ENCODE measurements at regions not wholly inside any gene's neighbourhood (a gene's known extent, or its start where the extent isn't known, plus 50 kb on each side); places are given as distances from the start of the nearest gene placed in this dataset.

- H3K4me1 Mint-ChIP-seq (ENCODE audit: low read depth, unreplicated experiment): no peaks in the 10 kb centered on the region
- no peaks in the 10 kb centered on the region for H3K27me3 Mint-ChIP-seq (ENCODE audit: unreplicated experiment)
- H3K36me3 Mint-ChIP-seq (ENCODE audit: insufficient read depth, unreplicated experiment): no peaks in the 10 kb centered on the region
- no peak overlapping the region for H3K4me3 Mint-ChIP-seq (ENCODE audit: low read depth, unreplicated experiment)
- no peak for DNase-seq
- TF ChIP-seq CTCF (IDR thresholded peaks at IDR 0.05; ENCODE audit: unreplicated experiment): no peak
- intact Hi-C loops (cut with micrococcal nuclease; ENCODE audit: unreplicated experiment): no loop called here
- CTCF ChIA-PET: no interaction called here
- H3K9me3 Mint-ChIP-seq (ENCODE audit: low read depth, unreplicated experiment): no peaks in the 10 kb centered on the region
- no TSS peak for BruUV-seq (replicated peaks)
- no peak overlapping the region for H3K27ac Mint-ChIP-seq (ENCODE audit: unreplicated experiment)
Observed at GRCh38 chr6:120137492-120137891, 787.9 kb upstream of the MAN1A1 start.

GRCh38 chr6:120129228-120129627 lies 779.7 kb upstream of the MAN1A1 start:
- intact Hi-C loops (cut with micrococcal nuclease; ENCODE audit: unreplicated experiment): no loop called here
- no peaks in the 10 kb centered on the region for H3K27me3 Mint-ChIP-seq (ENCODE audit: unreplicated experiment)
- TF ChIP-seq CTCF (IDR thresholded peaks at IDR 0.05; ENCODE audit: unreplicated experiment): no peak
- no peak for DNase-seq
- CTCF ChIA-PET: no interaction called here
- no peak overlapping the region for H3K4me3 Mint-ChIP-seq (ENCODE audit: low read depth, unreplicated experiment)
- peaks cover 10% of the 10 kb centered on the region for H3K9me3 Mint-ChIP-seq (ENCODE audit: low read depth, unreplicated experiment)
- no peak overlapping the region for H3K27ac Mint-ChIP-seq (ENCODE audit: unreplicated experiment)
- no peaks in the 10 kb centered on the region for H3K4me1 Mint-ChIP-seq (ENCODE audit: low read depth, unreplicated experiment)
- H3K36me3 Mint-ChIP-seq (ENCODE audit: insufficient read depth, unreplicated experiment): no peaks in the 10 kb centered on the region
- BruUV-seq (replicated peaks): no TSS peak

GRCh38 chr6:120122401-120122800 lies 772.8 kb upstream of the MAN1A1 start:
- Mint-ChIP-seq H3K27ac (ENCODE audit: unreplicated experiment) (no peak overlapping the region), H3K4me3 (ENCODE audit: low read depth, unreplicated experiment) (no peak overlapping the region), H3K27me3 (ENCODE audit: unreplicated experiment) (no peaks in the 10 kb centered on the region), H3K36me3 (ENCODE audit: insufficient read depth, unreplicated experiment) (no peaks in the 10 kb centered on the region), H3K4me1 (ENCODE audit: low read depth, unreplicated experiment) (no peaks in the 10 kb centered on the region), H3K9me3 (ENCODE audit: low read depth, unreplicated experiment) (peaks cover 12% of the 10 kb centered on the region)
- no peak for DNase-seq
- TF ChIP-seq CTCF (IDR thresholded peaks at IDR 0.05; ENCODE audit: unreplicated experiment): no peak
- CTCF ChIA-PET: no interaction called here
- no TSS peak for BruUV-seq (replicated peaks)
- intact Hi-C loops (cut with micrococcal nuclease; ENCODE audit: unreplicated experiment): no loop called here

GRCh38 chr6:120116343-120116742 lies 766.8 kb upstream of the MAN1A1 start:
- intact Hi-C loops (cut with micrococcal nuclease; ENCODE audit: unreplicated experiment): no loop called here
- Mint-ChIP-seq H3K27ac (ENCODE audit: unreplicated experiment) (no peak overlapping the region), H3K27me3 (ENCODE audit: unreplicated experiment) (no peaks in the 10 kb centered on the region), H3K36me3 (ENCODE audit: insufficient read depth, unreplicated experiment) (no peaks in the 10 kb centered on the region), H3K4me1 (ENCODE audit: low read depth, unreplicated experiment) (no peaks in the 10 kb centered on the region), H3K4me3 (ENCODE audit: low read depth, unreplicated experiment) (no peak overlapping the region), H3K9me3 (ENCODE audit: low read depth, unreplicated experiment) (peaks cover 2% of the 10 kb centered on the region)
- no TSS peak for BruUV-seq (replicated peaks)
- CTCF ChIA-PET: no interaction called here
- no peak for DNase-seq
- TF ChIP-seq CTCF (IDR thresholded peaks at IDR 0.05; ENCODE audit: unreplicated experiment): no peak

- CTCF ChIA-PET: no interaction called here
- Mint-ChIP-seq H3K4me1 (ENCODE audit: low read depth, unreplicated experiment) (no peaks in the 10 kb centered on the region), H3K36me3 (ENCODE audit: insufficient read depth, unreplicated experiment) (no peaks in the 10 kb centered on the region), H3K9me3 (ENCODE audit: low read depth, unreplicated experiment) (no peaks in the 10 kb centered on the region), H3K27me3 (ENCODE audit: unreplicated experiment) (no peaks in the 10 kb centered on the region), H3K4me3 (ENCODE audit: low read depth, unreplicated experiment) (no peak overlapping the region), H3K27ac (ENCODE audit: unreplicated experiment) (no peak overlapping the region)
- BruUV-seq (replicated peaks): no TSS peak
- TF ChIP-seq CTCF (IDR thresholded peaks at IDR 0.05; ENCODE audit: unreplicated experiment): no peak
- DNase-seq: no peak
- intact Hi-C loops (cut with micrococcal nuclease; ENCODE audit: unreplicated experiment): no loop called here
Observed at GRCh38 chr6:120112980-120113379, 763.4 kb upstream of the MAN1A1 start.

Data from Calu3 (cell line).